ENCODE measurements at regions not wholly inside any gene's neighbourhood (a gene's known extent, or its start where the extent isn't known, plus 50 kb on each side); places are given as distances from the start of the nearest gene placed in this dataset.
"Not testable (repeated sequence)": the region's sequence is repeated elsewhere in the genome, so short reads cannot be mapped to it uniquely, and the experiment has no call there.

- intact Hi-C loops (cut with micrococcal nuclease) (no loop called here), in situ Hi-C loops (cut with MboI) (no loop called here)
- H3K4me2 ChIP-seq (ENCODE audit: insufficient read depth, low read length): no peak overlapping the region
- no peak overlapping the region for H3K27ac ChIP-seq (ENCODE audit: extremely low read depth, low read depth, low read length)
- no peak overlapping the region for H3K9ac ChIP-seq (ENCODE audit: insufficient read depth in 1 of 2, low read depth in 2 of 2, low read length in 2 of 2)
- no TSS peak for BruUV-seq (replicated peaks)
- no peaks in the 10 kb centered on the region for H3K27me3 ChIP-seq (ENCODE audit: control insufficient read depth in 2 of 2, insufficient read depth in 2 of 2, low read length in 2 of 2)
- ATAC-seq: 0 out of 3 replicates have a peak, but pooled peaks have one; percentile 48
- H3K9me3 ChIP-seq (replicated peaks; ENCODE audit: control insufficient read depth, insufficient read depth, low read depth, low read length): no peaks in the 10 kb centered on the region
- no peaks in the 10 kb centered on the region for H3K4me1 ChIP-seq (replicated peaks in 1 of 2; ENCODE audit: control insufficient read depth in 2 of 2, insufficient read depth in 2 of 2, low read length in 2 of 2)
- no peaks in the 10 kb centered on the region for H4K20me1 ChIP-seq (replicated peaks; ENCODE audit: control insufficient read depth, insufficient read depth, low read length)
- no peak overlapping the region for H3K4me3 ChIP-seq
- no peak for FAIRE-seq
- no peaks in the 10 kb centered on the region for H3K9me1 ChIP-seq (ENCODE audit: control insufficient read depth, insufficient read depth, low read length)
- ChIA-PET CTCF (ENCODE audit: low intra/inter-chr PET ratio) (no interaction called here), POLR2A (interaction anchor here (0.7 kb wide), 1 partner anchor 10 kb away, joined by 5 read pairs; no protein-coding TSS in a partner anchor)
- H3K79me2 ChIP-seq (ENCODE audit: control insufficient read depth, insufficient read depth, low read length): no peaks in the 10 kb centered on the region
- H3K36me3 ChIP-seq (ENCODE audit: control insufficient read depth, insufficient read depth, low read length): no peaks in the 10 kb centered on the region
- H2AFZ ChIP-seq (ENCODE audit: low read depth, low read length): no peak overlapping the region
- TF ChIP-seq NFE2 (IDR thresholded peaks at IDR 0.05; ENCODE audit: low read depth) (peak; percentile 36; the same call in 1 of the 2 replicates), POLR2AphosphoS2 (IDR thresholded peaks at IDR 0.05; ENCODE audit: low read length) (no peak), HIVEP1 (CRISPR knock-in tag; IDR thresholded peaks at IDR 0.05) (no peak), ZBED1 (IDR thresholded peaks at IDR 0.05) (no peak), ZNF316 (IDR thresholded peaks at IDR 0.05) (peak; percentile 77), C11orf30 (IDR thresholded peaks at IDR 0.05; ENCODE audit: low read depth) (peak; percentile 70), DPF2 (IDR thresholded peaks at IDR 0.05) (peak; percentile 23; the same call in 1 of the 2 replicates), TEAD4 (IDR thresholded peaks at IDR 0.05; ENCODE audit: low read length) (no peak), TEAD4 (CRISPR knock-in tag; IDR thresholded peaks at IDR 0.05; ENCODE audit: borderline replicate concordance) (no peak), MAFF (IDR thresholded peaks at IDR 0.05; ENCODE audit: low read length) (no peak), ARID1B (IDR thresholded peaks at IDR 0.05) (peak; percentile 13; the same call in 1 of the 2 replicates), MAFG (tag; conservative IDR thresholded peaks at IDR 0.05) (peak; percentile 64)
- DNase-seq (ENCODE audit: extremely low read depth in 1 of 4, low spot score in 3 of 4): peak in 1 of 4 experiments; percentile 7
Measured at GRCh38 chr21:20220586-20220985, 777.6 kb upstream of the NCAM2 start.

- ATAC-seq; H3K4me1 ChIP-seq (replicated peaks in 1 of 2; ENCODE audit: control insufficient read depth in 2 of 2, insufficient read depth in 2 of 2, low read length in 2 of 2); CTCF ChIA-PET (ENCODE audit: low intra/inter-chr PET ratio); DNase-seq (ENCODE audit: extremely low read depth in 1 of 4, low spot score in 3 of 4); H3K79me2 ChIP-seq (ENCODE audit: control insufficient read depth, insufficient read depth, low read length); H3K4me3 ChIP-seq; FAIRE-seq; BruUV-seq (replicated peaks); H3K36me3 ChIP-seq (ENCODE audit: control insufficient read depth, insufficient read depth, low read length); H3K9ac ChIP-seq (ENCODE audit: insufficient read depth in 1 of 2, low read depth in 2 of 2, low read length in 2 of 2); H3K27ac ChIP-seq (ENCODE audit: extremely low read depth, low read depth, low read length); POLR2A ChIA-PET; H4K20me1 ChIP-seq (replicated peaks; ENCODE audit: control insufficient read depth, insufficient read depth, low read length); intact Hi-C loops (cut with micrococcal nuclease); H3K27me3 ChIP-seq (ENCODE audit: control insufficient read depth in 2 of 2, insufficient read depth in 2 of 2, low read length in 2 of 2); H3K9me1 ChIP-seq (ENCODE audit: control insufficient read depth, insufficient read depth, low read length); in situ Hi-C loops (cut with MboI); H3K9me3 ChIP-seq (replicated peaks; ENCODE audit: control insufficient read depth, insufficient read depth, low read depth, low read length); H3K4me2 ChIP-seq (ENCODE audit: insufficient read depth, low read length): not testable (repeated sequence)
- WGBS (ENCODE audit: insufficient coverage, low coverage, missing lambda C conversion rate): 55% methylated on average over 12 of the region's 12 CpGs
- H2AFZ ChIP-seq (ENCODE audit: low read depth, low read length): peak overlapping the region; percentile 41; the same call in 1 of the 2 replicates
Measured at GRCh38 chr21:20221981-20222380, 776.2 kb upstream of the NCAM2 start.

Data from K562 (cell line).